NCI-H345 treated with DMSO at 0.1 percent for 48 hours (cell line): ENCODE measurements at regions not wholly inside any gene's neighbourhood (a gene's known extent, or its start where the extent isn't known, plus 50 kb on each side); places are given as distances from the start of the nearest gene placed in this dataset.

ENCODE experiments used
- DNase-seq: peaks from one replicate; lab custom pipeline; 2025; ENCODE audit not compliant: unreplicated experiment; lab: John Stamatoyannopoulos, UW

DNA sequence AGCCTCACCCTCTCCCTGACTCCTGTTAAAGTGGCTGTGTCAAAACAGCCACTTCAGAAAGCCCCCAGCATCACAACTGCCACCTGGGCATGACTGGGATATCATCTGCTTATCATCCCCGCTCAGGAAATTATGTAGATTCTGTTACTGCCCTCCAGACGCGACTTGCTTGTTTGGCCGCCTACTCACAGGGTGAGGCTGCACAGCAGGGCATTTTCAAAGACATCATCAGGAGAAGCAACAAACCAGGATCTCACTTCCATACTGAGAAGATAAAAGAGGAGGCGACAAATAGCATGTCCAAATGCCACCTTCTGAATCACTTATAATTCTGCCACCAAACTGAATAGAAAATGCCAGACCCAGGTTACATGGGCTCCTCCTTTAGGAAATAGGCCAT, 94.8 kb downstream of the MIS18A start:
- DNase-seq: no peak

DNA sequence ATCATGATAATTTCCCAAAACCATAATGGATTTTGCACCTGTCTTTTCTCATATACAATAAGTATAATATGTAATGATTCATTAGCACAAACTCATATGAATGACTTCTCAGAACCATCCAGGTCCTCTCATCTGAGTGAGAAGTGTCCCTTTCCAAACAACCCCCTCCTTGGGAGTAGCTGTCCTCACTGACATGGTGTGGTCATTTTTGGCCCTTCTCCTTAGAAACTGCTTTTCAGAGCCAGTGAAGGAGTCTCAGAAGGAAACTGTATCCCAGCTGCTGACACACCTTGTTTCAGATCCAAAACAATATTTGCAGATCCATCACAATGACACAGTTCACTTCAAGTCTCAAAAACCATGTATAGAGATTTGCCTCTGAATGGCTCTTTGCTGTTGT, 95.5 kb downstream of the MIS18A start:
- no peak for DNase-seq

DNA sequence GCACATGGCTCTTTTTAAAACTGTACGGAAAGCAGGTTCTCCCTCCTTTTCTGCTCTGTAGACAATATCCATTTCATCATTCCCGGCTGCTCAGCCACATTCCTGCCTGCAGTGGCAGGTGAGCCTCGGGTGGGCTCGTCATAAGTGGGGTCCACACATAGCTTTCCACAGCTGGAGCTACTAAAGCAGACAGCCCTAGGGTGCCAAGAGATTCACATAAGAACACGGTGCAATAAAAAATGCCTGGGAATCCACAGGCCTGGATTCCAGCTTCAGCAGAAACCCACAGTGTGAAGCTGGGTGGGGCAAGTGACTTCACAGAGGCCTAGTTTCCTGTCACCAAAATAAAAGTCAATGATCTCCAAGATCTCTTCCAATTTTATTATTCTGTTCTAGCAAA, 96.4 kb downstream of the MIS18A start:
- no peak for DNase-seq

DNA sequence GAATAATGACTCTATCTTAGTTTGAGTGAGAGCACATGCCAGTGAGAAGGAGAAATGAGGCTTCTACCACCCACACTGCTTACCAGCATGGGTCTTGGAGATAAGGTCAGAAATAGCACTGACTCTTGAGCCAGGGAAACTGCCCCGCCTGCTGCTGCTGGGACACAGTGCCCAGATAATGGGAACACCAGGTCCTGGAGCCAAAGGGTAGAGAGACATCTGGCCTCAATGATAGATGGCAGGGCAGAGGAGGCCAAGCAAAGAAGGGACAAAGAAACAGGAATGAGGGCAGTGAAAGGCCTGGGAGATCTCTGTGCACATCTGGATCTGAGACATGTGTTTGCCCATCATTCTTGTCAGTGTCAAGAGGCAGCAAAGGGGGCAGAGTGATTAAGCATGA, 97.4 kb downstream of the MIS18A start:
- DNase-seq: no peak

DNA sequence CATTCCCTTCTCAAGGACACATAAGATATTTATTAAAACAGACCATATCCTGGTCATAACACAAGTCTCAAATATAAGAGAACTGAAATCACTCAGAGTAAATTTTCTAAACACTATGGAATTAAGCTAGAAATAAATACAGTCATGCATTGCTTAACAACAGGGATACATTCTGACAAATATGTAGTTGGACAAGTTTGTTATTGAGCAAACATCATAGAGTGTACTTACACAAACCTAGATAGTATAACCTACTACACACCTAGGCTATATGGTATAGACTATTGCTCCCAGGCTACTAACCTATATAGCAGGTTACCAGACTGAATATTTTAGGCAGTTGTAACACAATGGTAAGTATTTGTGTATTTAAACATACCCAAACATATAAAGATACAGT, 104.0 kb downstream of the MIS18A start:
- no peak for DNase-seq

DNA sequence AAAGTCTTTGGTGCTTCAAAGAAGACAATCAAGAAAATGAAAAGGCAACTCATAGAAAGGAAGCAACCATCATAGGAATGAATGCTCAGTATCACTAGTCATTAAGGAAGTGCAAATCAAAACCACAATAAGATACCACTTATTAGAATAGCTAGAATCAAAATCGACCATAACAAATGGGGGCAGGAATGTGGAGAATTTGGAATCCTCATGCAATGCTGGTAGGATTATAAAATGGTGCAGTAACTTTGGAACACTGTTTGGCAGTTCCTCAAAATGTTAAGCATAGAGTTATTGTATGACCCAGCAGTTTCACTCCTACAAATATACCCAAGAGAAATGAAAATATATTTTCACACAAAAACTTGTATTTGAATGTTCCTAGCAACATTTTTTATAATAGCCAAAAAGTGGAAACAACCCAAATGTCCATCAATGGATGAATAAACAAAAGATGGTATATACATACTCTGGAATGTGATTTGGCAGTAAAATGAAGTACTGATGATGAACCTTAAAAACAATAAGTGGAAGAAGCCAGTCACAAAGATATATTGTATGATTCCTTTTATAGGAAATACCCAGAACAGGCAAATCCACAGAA, 105.6 kb downstream of the MIS18A start:
- no peak for DNase-seq

DNA sequence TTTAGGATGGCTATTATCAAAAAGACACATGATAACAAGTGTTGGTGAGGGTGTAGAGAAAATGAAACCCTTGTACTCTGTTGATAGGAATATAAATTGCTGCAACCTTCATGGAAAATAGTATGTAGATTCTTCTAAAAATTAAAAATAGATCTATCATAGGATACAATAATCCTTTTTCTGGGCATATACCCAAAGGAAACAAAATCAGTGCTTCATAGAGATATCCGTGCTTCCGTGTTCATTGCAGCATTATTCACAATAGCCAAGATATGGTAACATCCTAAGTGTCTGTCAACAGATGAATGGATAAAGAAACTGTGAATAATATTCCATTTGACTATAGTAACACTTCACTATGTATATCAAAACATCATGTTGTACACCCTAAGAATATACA, 106.7 kb downstream of the MIS18A start:
- DNase-seq: no peak

DNA sequence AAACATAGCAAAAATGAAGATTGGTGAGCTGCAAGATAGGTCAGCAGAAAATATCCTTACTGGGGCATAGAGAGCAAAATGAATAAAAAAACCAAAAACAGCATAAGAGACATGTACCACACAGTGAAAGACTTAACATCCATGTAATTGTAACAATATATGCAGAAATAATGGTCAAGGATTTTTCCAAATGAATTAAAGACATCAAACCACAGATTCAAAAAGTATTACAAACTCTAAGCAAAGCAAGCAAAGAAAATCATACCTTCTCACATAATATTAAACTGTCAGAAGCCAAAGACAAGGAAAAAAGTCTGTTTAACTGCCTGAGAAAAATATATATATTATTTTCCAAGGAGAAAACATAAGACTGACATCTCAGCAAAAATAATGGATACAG, 111.3 kb downstream of the MIS18A start:
- DNase-seq: no peak

DNA sequence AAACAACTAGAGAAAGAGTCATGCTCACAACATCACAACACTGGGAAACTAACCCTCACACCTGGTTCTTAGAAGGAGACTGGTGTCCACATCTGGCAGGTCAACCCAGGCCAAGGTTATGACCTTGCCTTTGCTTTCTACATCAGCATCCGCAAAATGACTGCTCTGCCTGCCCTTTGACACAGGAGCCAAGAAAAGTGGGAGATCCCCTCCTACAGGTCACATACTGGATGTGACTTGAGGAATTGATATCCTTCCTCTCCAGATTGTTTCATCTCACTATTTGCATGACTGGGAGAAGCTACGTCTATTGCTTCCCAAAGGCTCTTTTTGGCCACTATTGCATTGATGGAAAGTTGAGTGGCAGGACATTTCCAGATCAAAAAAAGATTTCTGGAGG, 115.5 kb downstream of the MIS18A start:
- DNase-seq: no peak

DNA sequence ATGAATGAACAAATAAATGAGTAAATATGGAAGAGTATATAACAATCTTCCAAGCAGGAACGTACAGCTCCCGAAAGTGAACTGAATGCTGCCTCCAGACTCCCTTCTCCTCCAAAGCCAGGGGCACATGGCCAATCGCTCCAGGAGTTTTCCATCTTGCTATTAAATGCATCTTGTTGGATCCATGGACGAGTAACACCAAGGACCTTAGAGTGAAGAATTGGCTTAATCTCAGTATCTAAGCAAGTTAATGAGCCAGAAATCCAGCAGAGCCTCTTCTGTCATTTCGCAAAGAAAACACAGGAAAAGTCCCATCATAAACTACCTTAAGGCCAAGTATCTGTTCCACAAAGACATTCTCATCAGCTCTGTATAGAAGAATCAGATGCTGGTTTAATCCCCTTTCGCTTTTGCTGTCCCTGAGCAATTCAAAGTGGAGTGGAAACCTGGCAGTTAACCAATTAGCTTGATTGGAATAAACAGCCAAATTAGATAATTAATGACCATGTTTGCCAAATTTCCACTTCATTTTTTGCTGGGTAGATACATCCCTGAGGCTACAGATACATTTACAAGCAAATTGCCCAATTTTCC, 116.0 kb downstream of the MIS18A start:
- DNase-seq: no peak

DNA sequence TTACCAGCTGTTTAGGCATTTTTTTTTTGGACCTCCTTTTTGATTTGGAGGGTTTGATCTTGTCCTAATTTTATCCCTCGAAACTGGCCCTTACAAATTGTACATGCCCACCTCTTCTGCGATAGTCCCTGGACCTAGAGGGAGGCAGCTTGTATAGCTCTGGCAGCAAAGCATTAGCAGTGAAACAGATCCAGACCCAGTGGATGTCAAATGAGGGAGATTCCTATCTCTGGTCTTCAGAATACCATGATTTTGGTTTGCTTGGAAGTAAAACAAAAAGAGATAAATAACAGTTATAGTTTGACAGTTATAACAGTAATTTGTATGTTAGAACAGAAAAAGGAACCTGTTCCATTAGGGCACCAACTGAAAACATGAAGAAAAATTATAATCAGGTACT, 123.6 kb downstream of the MIS18A start:
- DNase-seq: no peak

DNA sequence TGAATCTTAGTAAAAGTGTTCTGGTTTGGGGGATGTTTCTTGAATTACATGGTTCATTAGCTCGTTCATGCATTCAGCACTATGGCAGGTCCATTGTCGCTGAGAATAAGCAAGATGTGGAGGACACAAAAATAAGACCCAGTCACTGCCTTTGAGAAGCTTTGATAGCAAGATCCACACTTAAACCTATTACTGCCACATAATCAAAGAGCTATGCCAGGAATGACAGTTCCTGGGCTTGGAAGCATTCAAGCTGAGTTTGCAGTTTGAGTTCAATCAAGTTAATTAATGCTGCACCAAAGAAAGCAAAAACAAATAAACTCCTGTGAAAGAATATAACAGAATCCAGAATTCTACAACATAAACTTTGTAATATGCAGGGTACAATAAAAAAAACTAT, 131.8 kb downstream of the MIS18A start:
- no peak for DNase-seq

DNA sequence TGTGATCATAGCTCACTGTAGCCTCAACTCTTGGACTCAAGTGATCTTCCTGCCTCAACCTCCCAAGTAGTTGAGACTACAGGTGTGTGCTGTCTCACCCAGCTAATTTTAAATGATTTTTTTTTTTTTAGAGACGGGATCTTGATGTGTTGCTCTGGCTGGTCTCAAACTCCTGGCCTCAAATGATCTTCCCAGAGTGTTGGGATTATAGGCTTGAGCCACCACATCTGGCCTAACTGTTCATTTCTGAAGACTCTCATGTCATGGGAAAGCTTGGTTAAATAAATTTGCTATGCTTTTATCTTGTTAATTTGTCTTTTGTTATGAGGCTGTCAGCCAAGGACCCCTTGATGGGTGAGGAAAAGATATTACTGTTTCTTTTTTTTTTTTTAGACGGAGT, 134.0 kb downstream of the MIS18A start:
- DNase-seq: no peak

DNA sequence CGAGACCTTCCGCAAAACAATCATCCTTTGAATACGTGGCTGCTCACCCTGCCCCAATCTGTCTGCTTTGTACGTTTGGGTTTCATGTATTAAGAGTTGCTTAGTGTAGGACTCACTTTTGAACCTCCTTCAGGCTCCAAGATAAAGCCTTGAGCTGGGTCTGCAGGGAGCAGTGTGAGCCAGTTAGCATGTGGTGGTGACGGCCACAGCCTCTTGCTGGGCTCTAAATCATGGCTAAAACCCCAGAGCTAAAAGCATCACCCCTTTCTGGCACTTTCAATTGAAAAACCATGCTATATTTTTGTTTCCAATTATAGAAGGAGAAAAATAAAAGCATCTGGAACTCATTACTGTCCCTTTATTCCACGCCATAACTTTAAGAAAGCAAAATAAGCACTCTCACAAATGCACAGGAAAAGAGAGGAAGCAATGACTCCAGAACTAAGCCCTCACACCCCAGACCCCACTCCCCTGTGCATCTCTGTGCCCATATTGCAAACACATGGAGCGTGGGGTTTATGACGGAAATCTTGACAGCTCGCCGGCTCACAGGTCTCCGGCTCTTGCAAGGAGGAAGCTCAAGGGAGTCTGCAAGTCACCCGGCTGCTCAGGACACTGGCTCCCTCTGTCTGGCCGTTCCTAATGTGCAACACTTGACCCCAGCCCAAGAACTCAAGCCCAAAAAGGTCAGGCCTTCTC, 135.5 kb downstream of the MIS18A start:
- no peak for DNase-seq

DNA sequence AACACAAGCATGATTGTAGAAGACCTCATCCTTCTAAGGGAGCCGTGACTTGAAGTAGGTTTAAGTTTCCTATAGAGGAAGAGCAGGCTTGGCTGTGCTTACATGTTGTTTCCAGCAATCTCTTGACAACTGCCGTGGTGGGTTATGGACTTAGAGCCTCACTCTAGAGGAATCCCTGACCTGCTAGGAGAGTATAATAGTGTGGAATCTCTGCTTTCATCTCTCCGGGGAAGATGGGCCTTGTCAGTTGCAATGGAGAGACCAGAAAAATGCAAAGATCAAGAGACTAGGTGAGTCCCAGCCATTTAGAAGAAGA, 137.6 kb downstream of the MIS18A start:
- DNase-seq: no peak

DNA sequence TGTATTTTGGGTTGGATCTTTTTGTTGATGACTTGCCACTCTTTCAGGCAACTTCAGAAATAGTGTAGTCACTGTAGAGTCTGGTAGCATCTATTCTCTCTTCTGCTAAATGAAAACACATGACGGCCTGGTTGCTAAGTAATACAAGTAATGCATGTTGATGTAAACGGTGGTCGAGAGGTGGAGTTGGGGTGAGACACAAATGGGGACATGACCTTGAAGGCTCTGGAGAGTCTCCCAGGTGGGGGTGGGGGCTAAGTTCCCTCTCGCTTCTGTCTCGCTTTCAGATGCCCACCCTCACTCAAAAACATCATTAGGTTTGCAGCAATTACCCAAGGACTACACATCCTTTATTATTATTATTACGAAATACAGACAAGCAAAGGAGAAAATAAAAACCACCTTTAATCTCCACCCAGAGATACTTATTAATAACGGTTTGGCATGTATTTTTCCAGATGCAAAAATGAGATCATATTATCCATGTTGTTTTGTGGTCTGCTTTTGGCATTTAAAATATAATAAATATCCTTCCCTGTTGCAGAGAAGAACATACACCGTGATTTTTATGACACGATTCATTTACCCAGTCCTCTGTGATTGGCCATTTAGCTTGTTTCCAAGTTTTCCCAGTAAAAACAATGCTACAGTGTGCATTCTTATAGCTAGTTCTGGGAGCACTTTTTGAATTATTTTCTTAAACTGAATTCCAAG, 138.1 kb downstream of the MIS18A start:
- no peak for DNase-seq

DNA sequence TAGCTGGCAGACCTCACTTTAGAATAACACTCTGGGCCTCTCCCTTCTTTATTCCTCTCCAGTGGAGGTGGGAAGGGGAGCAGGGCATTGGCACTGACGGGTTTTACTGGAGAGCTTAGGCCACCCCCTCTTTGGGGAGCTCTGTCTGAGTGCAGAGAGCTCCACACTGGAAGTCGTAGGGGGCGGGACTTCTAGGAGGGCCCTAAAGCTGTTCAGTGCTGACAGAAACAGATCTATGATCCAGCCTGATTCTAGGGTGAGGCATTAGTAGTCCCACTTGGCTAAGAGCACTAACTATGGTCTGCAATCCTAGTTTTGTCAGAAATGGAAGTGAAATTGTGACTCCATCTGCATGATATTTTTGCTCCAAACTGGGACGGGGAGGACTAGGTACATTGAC, 138.7 kb downstream of the MIS18A start:
- no peak for DNase-seq

DNA sequence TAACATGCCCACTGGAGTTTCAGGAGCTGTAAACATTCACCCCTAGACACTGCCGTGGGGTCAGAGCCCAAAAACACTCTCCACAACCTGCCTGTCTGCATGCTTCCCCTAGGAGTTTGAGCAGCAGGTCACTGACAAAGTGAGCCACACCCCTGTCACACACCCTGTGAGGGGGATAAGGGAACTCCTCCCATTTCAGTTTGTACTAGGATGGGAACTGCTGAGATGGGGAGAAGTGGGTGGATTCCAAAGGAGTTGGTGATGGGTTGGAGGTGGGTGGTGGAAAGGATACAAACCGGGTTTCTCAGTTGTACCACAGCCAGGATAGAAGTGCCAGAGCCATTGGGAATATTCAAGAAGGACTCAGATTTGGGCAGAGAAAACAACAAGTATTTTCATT, 140.2 kb downstream of the MIS18A start:
- DNase-seq: no peak

DNA sequence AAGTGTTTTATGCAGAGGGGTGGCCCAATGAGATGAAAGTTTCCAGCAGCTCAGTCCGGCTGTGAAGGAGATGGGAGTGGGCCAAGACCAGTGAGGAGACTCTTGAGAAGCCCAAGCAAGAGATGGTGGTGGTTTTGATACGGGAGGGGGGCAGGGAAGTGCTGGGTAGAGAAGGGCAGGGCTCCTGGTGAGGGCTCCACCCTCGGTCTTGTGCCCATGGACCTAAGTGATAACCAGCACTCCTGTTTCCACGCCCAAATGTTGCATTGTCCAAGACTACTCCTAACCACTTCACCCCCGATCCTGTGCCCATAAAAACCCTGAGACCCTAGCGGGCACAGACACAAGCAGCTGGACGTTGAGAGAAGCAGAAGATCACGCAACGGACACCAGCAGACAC, 140.9 kb downstream of the MIS18A start:
- no peak for DNase-seq

DNA sequence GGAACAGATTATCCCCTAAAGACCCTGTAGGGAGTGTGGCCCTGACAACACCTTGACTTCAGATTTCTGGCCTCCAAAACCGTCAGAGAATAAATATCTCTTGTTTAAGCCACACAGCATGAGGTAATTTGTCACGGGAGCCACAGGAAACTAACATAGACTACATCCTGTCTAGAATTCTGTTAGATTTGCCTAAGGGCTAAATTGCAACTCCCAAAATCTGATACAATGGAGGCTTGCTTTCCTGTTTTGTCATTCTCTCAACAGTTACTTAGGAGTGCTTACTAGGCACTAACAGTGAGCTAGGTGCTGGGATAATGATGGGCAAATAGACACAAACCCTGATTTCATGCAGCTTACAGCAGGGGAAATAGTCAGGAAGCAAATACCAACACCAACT, 141.6 kb downstream of the MIS18A start:
- peak; percentile 85 for DNase-seq

DNA sequence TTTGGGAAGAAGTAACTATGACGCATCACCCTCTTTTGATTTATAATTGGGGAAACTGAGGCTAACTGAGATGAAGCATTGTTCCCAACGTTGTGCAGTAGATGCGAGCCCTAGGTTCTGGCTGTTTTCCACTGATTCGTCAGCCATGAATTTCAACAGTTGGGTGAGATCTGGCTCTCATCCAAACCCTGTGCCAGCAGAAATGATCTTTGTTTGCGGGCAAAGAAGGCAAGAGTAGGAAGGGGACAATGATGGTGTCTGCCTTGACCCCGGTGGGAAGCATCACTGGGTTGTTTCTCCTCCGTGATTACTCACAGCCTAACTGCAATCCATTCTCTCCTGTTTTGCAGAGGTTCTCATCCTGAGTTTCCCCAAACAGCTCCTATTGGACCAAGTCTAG, 142.3 kb downstream of the MIS18A start:
- DNase-seq: no peak
